ENCODE measurements at regions not wholly inside any gene's neighbourhood (a gene's known extent, or its start where the extent isn't known, plus 50 kb on each side); places are given as distances from the start of the nearest gene placed in this dataset.

GRCh38 chr11:33945481-33946268, 53.8 kb upstream of the LMO2 start:
- Mint-ChIP-seq H3K4me1 (ENCODE audit: unreplicated experiment) (peaks cover 15% of the 10 kb centered on the region), H3K36me3 (ENCODE audit: unreplicated experiment) (no peaks in the 10 kb centered on the region), H3K27me3 (ENCODE audit: unreplicated experiment) (no peaks in the 10 kb centered on the region), H3K4me3 (ENCODE audit: unreplicated experiment) (no peak overlapping the region), H3K9me3 (ENCODE audit: unreplicated experiment) (no peaks in the 10 kb centered on the region), H3K27ac (ENCODE audit: unreplicated experiment) (no peak overlapping the region)
- TF ChIP-seq CTCF (IDR thresholded peaks at IDR 0.05): no peak
- no peak for DNase-seq (ENCODE audit: extremely low spot score, unreplicated experiment)

GRCh38 chr11:33944693-33945424, 53.0 kb upstream of the LMO2 start:
- Mint-ChIP-seq H3K36me3 (ENCODE audit: unreplicated experiment) (no peaks in the 10 kb centered on the region), H3K27me3 (ENCODE audit: unreplicated experiment) (no peaks in the 10 kb centered on the region), H3K4me1 (ENCODE audit: unreplicated experiment) (peaks cover 15% of the 10 kb centered on the region), H3K27ac (ENCODE audit: unreplicated experiment) (no peak overlapping the region), H3K4me3 (ENCODE audit: unreplicated experiment) (no peak overlapping the region), H3K9me3 (ENCODE audit: unreplicated experiment) (no peaks in the 10 kb centered on the region)
- DNase-seq (ENCODE audit: extremely low spot score, unreplicated experiment): no peak
- TF ChIP-seq CTCF (IDR thresholded peaks at IDR 0.05): no peak

- H3K9me3 Mint-ChIP-seq (ENCODE audit: unreplicated experiment): no peaks in the 10 kb centered on the region
- no peak for TF ChIP-seq CTCF (IDR thresholded peaks at IDR 0.05)
- no peak overlapping the region for H3K4me3 Mint-ChIP-seq (ENCODE audit: unreplicated experiment)
- DNase-seq (ENCODE audit: extremely low spot score, unreplicated experiment): no peak
- no peaks in the 10 kb centered on the region for H3K27me3 Mint-ChIP-seq (ENCODE audit: unreplicated experiment)
- H3K36me3 Mint-ChIP-seq (ENCODE audit: unreplicated experiment): no peaks in the 10 kb centered on the region
- H3K4me1 Mint-ChIP-seq (ENCODE audit: unreplicated experiment): peaks cover 15% of the 10 kb centered on the region
- H3K27ac Mint-ChIP-seq (ENCODE audit: unreplicated experiment): no peak overlapping the region
Measured at GRCh38 chr11:33944345-33944692, 52.4 kb upstream of the LMO2 start.

- no peak for DNase-seq (ENCODE audit: extremely low spot score, unreplicated experiment)
- TF ChIP-seq CTCF (IDR thresholded peaks at IDR 0.05): no peak
- no peak overlapping the region for H3K27ac Mint-ChIP-seq (ENCODE audit: unreplicated experiment)
- no peak overlapping the region for H3K4me3 Mint-ChIP-seq (ENCODE audit: unreplicated experiment)
- no peaks in the 10 kb centered on the region for H3K9me3 Mint-ChIP-seq (ENCODE audit: unreplicated experiment)
- no peaks in the 10 kb centered on the region for H3K27me3 Mint-ChIP-seq (ENCODE audit: unreplicated experiment)
- peaks cover 15% of the 10 kb centered on the region for H3K4me1 Mint-ChIP-seq (ENCODE audit: unreplicated experiment)
- no peaks in the 10 kb centered on the region for H3K36me3 Mint-ChIP-seq (ENCODE audit: unreplicated experiment)
Measured at GRCh38 chr11:33942954-33943353, 51.1 kb upstream of the LMO2 start.

GRCh38 chr11:33941637-33942160, 49.8 kb upstream of the LMO2 start:
- H3K4me1 Mint-ChIP-seq (ENCODE audit: unreplicated experiment): peaks cover 24% of the 10 kb centered on the region
- no peaks in the 10 kb centered on the region for H3K9me3 Mint-ChIP-seq (ENCODE audit: unreplicated experiment)
- H3K27me3 Mint-ChIP-seq (ENCODE audit: unreplicated experiment): no peaks in the 10 kb centered on the region
- no peak for DNase-seq (ENCODE audit: extremely low spot score, unreplicated experiment)
- no peak for TF ChIP-seq CTCF (IDR thresholded peaks at IDR 0.05)
- H3K4me3 Mint-ChIP-seq (ENCODE audit: unreplicated experiment): no peak overlapping the region
- peak overlapping the region; percentile 56 for H3K27ac Mint-ChIP-seq (ENCODE audit: unreplicated experiment)
- H3K36me3 Mint-ChIP-seq (ENCODE audit: unreplicated experiment): no peaks in the 10 kb centered on the region
